ENCODE measurements at regions not wholly inside any gene's neighbourhood (a gene's known extent, or its start where the extent isn't known, plus 50 kb on each side); places are given as distances from the start of the nearest gene placed in this dataset.

DNA sequence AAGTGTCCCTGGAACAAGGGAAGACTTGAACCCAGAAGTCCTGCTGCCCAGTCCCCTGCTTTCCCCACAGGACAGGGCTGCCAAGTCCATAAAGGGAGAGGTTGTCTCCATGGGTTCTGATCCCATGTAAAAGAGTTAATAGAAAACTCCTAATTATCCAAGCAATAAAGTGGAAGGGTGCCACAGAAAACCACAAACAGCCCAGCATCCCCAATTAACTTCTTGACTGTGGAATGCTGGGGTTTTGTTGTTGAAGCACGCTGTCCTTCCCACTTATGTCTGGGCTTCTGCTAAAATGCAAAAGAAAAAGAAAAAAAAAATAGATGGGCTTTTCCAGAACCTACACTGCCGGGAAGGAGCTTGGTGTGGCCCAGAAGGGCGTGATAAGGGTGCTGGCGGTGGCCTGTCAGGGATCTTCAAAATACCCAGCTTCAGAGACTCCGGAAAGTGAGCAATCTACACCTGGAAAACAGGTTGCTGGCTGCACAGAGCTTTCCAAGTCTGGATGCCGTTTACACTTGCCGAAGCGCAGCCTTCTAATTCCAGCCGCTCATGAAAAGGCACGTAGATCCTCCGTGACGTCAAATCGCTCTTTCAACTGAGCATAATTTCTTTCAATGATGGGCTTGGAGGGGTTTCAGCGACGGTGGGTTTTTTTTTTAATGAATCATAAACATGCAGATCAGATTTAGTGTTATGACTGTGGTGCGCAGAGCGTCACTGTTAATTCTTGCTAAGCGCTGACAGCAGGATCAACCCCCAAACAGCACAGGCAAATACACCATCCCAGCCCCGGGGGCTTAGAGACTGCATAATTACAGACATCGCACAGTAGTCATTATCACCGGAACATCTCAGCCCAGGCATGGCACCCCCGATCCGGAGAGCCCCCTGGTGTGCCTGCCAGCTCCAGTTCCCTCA, 197.6 kb downstream of the BCOR start (continued):
- TF ChIP-seq EGR2 (tag by site-specific recombination; IDR thresholded peaks at IDR 0.05; ENCODE audit: low read depth) (no peak), GLI2 (tag by site-specific recombination; IDR thresholded peaks at IDR 0.05; ENCODE audit: borderline replicate concordance, low read depth) (no peak), ZNF239 (tag by site-specific recombination; IDR thresholded peaks at IDR 0.05) (no peak)

DNA sequence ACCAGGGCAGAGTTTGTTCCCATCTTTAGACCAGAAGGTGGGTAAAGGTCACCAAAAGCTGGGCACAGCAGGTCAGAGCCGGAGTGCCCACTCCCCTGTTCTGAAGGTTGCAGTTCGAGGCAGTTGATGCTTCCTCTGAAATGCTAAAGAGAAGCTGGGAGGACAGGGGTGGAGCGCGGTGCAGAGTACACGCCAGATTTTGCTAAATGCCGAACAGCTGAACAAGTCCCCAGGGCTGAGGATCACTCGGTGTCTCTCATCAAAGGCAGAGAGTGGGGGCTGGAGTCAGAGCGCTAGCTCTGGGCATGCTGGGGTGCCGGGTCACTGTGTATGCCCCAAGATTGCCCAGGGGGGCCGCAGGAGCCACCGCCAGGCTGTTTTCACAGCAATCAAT, 197.0 kb downstream of the BCOR start:
- Histone ChIP-seq H3K4me1 (ENCODE audit: control insufficient read depth, insufficient read depth, low read length) (peaks cover under 1% of the 10 kb centered on the region; the same call in 1 of the 2 replicates), H3K27ac (ENCODE audit: extremely low read depth, low read depth, low read length) (no peak overlapping the region), H3K9me3 (ENCODE audit: control insufficient read depth, insufficient read depth, low read depth, low read length) (no peaks in the 10 kb centered on the region), H3K4me3 (ENCODE audit: low read depth, low read length) (no peak overlapping the region), H3K36me3 (ENCODE audit: control insufficient read depth in 2 of 2, insufficient read depth in 1 of 2, low read length in 2 of 2) (no peaks in the 10 kb centered on the region)
- TF ChIP-seq GLIS2 (tag by site-specific recombination; IDR thresholded peaks at IDR 0.05) (peak; percentile 33; the same call in 1 of the 2 replicates), ZBTB48 (tag by site-specific recombination; IDR thresholded peaks at IDR 0.05) (peak; percentile 25; the same call in 1 of the 2 replicates), ZNF394 (tag by site-specific recombination; IDR thresholded peaks at IDR 0.05; ENCODE audit: borderline replicate concordance) (0 out of 2 replicates have a peak, but pooled peaks have one; percentile 39), ZNF341 (tag by site-specific recombination; IDR thresholded peaks at IDR 0.05; ENCODE audit: low read depth) (peak; percentile 53), MZF1 (tag by site-specific recombination; IDR thresholded peaks at IDR 0.05; ENCODE audit: borderline replicate concordance) (no peak), ZNF169 (tag by site-specific recombination; IDR thresholded peaks at IDR 0.05) (no peak), ZBTB17 (tag by site-specific recombination; IDR thresholded peaks at IDR 0.05) (peak; percentile 88), ZIC2 (tag by site-specific recombination; IDR thresholded peaks at IDR 0.05) (peak; percentile 76), GLIS1 (tag by site-specific recombination; IDR thresholded peaks at IDR 0.05) (peak; percentile 65), ZBTB8A (tag by site-specific recombination; IDR thresholded peaks at IDR 0.05) (0 out of 2 replicates have a peak, but pooled peaks have one; percentile 26), ZNF626 (tag by site-specific recombination; IDR thresholded peaks at IDR 0.05) (no peak), TCF7L2 (IDR thresholded peaks at IDR 0.05; ENCODE audit: borderline replicate concordance, low read depth, low read length) (peak; percentile 61; the same call in 1 of the 2 replicates), ZBTB20 (tag by site-specific recombination; IDR thresholded peaks at IDR 0.05) (peak; percentile 32; the same call in 1 of the 2 replicates), ZNF324 (tag by site-specific recombination; IDR thresholded peaks at IDR 0.05) (0 out of 2 replicates have a peak, but pooled peaks have one; percentile 33), ZNF214 (tag by site-specific recombination; IDR thresholded peaks at IDR 0.05; ENCODE audit: borderline replicate concordance) (no peak), ZNF335 (tag by site-specific recombination; conservative IDR thresholded peaks at IDR 0.05) (peak; percentile 40; the same call in 1 of the 2 replicates), SP7 (tag by site-specific recombination; IDR thresholded peaks at IDR 0.05) (peak; percentile 80), ZNF423 (tag by site-specific recombination; IDR thresholded peaks at IDR 0.05) (peak; percentile 35; the same call in 1 of the 2 replicates), ZNF24 (tag by site-specific recombination; IDR thresholded peaks at IDR 0.05) (no peak), FEZF1 (tag by site-specific recombination; IDR thresholded peaks at IDR 0.05) (no peak)
- TF ChIP-seq, protein P1, sequence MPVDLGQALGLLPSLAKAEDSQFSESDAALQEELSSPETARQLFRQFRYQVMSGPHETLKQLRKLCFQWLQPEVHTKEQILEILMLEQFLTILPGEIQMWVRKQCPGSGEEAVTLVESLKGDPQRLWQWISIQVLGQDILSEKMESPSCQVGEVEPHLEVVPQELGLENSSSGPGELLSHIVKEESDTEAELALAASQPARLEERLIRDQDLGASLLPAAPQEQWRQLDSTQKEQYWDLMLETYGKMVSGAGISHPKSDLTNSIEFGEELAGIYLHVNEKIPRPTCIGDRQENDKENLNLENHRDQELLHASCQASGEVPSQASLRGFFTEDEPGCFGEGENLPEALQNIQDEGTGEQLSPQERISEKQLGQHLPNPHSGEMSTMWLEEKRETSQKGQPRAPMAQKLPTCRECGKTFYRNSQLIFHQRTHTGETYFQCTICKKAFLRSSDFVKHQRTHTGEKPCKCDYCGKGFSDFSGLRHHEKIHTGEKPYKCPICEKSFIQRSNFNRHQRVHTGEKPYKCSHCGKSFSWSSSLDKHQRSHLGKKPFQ (tag by site-specific recombination; IDR thresholded peaks at IDR 0.05), result no peak
- TF ChIP-seq, protein P2, sequence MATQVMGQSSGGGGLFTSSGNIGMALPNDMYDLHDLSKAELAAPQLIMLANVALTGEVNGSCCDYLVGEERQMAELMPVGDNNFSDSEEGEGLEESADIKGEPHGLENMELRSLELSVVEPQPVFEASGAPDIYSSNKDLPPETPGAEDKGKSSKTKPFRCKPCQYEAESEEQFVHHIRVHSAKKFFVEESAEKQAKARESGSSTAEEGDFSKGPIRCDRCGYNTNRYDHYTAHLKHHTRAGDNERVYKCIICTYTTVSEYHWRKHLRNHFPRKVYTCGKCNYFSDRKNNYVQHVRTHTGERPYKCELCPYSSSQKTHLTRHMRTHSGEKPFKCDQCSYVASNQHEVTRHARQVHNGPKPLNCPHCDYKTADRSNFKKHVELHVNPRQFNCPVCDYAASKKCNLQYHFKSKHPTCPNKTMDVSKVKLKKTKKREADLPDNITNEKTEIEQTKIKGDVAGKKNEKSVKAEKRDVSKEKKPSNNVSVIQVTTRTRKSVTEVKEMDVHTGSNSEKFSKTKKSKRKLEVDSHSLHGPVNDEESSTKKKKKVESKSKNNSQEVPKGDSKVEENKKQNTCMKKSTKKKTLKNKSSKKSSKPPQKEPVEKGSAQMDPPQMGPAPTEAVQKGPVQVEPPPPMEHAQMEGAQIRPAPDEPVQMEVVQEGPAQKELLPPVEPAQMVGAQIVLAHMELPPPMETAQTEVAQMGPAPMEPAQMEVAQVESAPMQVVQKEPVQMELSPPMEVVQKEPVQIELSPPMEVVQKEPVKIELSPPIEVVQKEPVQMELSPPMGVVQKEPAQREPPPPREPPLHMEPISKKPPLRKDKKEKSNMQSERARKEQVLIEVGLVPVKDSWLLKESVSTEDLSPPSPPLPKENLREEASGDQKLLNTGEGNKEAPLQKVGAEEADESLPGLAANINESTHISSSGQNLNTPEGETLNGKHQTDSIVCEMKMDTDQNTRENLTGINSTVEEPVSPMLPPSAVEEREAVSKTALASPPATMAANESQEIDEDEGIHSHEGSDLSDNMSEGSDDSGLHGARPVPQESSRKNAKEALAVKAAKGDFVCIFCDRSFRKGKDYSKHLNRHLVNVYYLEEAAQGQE (tag by site-specific recombination; IDR thresholded peaks at IDR 0.05), result no peak
- POLR2A ChIA-PET, result no interaction called here
- CTCF ChIA-PET, result interaction anchor here (0.5 to 1.1 kb wide), 3 partner anchors 9 to 159 kb away, joined by 3 to 4 read pairs (median 3); no protein-coding TSS in a partner anchor

Data from HEK293 (cell line).